ENCODE measurements at regions not wholly inside any gene's neighbourhood (a gene's known extent, or its start where the extent isn't known, plus 50 kb on each side); places are given as distances from the start of the nearest gene placed in this dataset.

- TF ChIP-seq, protein P1, sequence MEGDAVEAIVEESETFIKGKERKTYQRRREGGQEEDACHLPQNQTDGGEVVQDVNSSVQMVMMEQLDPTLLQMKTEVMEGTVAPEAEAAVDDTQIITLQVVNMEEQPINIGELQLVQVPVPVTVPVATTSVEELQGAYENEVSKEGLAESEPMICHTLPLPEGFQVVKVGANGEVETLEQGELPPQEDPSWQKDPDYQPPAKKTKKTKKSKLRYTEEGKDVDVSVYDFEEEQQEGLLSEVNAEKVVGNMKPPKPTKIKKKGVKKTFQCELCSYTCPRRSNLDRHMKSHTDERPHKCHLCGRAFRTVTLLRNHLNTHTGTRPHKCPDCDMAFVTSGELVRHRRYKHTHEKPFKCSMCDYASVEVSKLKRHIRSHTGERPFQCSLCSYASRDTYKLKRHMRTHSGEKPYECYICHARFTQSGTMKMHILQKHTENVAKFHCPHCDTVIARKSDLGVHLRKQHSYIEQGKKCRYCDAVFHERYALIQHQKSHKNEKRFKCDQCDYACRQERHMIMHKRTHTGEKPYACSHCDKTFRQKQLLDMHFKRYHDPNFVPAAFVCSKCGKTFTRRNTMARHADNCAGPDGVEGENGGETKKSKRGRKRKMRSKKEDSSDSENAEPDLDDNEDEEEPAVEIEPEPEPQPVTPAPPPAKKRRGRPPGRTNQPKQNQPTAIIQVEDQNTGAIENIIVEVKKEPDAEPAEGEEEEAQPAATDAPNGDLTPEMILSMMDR (conservative IDR thresholded peaks at IDR 0.05), result no peak
- TF ChIP-seq EZH2 (IDR thresholded peaks at IDR 0.05; ENCODE audit: low read depth), result no peak
Measured at GRCh38 chr12:127445581-127446139, 821.3 kb upstream of the TMEM132C start.
